GM23338 (cell line): ENCODE measurements at regions not wholly inside any gene's neighbourhood (a gene's known extent, or its start where the extent isn't known, plus 50 kb on each side); places are given as distances from the start of the nearest gene placed in this dataset.

Experiments used
- ATAC-seq: fragments of 200-7000 bp; cut with Tn5 transposase; 3 replicates; pipeline ENCODE4 v1.9.1; 2020
- DNase-seq: peaks from one replicate; pipeline ENCODE4 v3.0.0-alpha.2; 2015; ENCODE audit warnings: low spot score
- H2AFZ ChIP-seq: fragments of 200-600 bp; sonication (generic); 2 replicates; pipeline ENCODE4 v1.8.0; 2016; ENCODE audit warnings: antibody characterized with exemption, mild to moderate bottlenecking, moderate library complexity
- H3F3A ChIP-seq: fragments of 200-600 bp; sonication (generic); replicated peaks from 2 replicates; pipeline ENCODE4 v1.8.0; 2017; ENCODE audit warnings: antibody characterized with exemption, mixed run types, low read depth
- H3K27ac ChIP-seq: fragments of 200-600 bp; sonication (generic); 2 replicates; pipeline ENCODE4 v1.6.1; 2016; ENCODE audit warnings: low read depth
- H3K27me3 ChIP-seq: fragments of 200-600 bp; sonication (generic); 2 replicates; pipeline ENCODE4 v1.8.0; 2016; ENCODE audit warnings: mild to moderate bottlenecking, mixed run types, moderate library complexity; ENCODE audit not compliant: insufficient read depth
- H3K36me3 ChIP-seq: fragments of 200-600 bp; sonication (generic); 2 replicates; pipeline ENCODE4 v1.8.0; 2016; ENCODE audit warnings: mild to moderate bottlenecking; ENCODE audit not compliant: insufficient read depth
- H3K4me1 ChIP-seq: fragments of 200-600 bp; sonication (generic); 2 replicates; pipeline ENCODE4 v1.8.0; 2016; ENCODE audit warnings: mild to moderate bottlenecking, moderate library complexity; ENCODE audit not compliant: insufficient read depth
- H3K4me2 ChIP-seq: fragments of 200-600 bp; sonication (generic); 2 replicates; pipeline ENCODE4 v1.7.1; 2017; ENCODE audit warnings: mixed run types
- H3K4me3 ChIP-seq: fragments of 200-600 bp; sonication (generic); 2 replicates; pipeline ENCODE4 v1.6.1; 2016; ENCODE audit warnings: mixed run types
- H3K79me2 ChIP-seq: fragments of 200-600 bp; sonication (generic); replicated peaks from 2 replicates; pipeline ENCODE4 v1.8.0; 2017; ENCODE audit warnings: mild to moderate bottlenecking; ENCODE audit not compliant: insufficient read depth
- H3K9me2 ChIP-seq: fragments of 200-600 bp; sonication (generic); 2 replicates; pipeline ENCODE4 v1.8.0; 2017; ENCODE audit not compliant: insufficient read depth
- H4K20me1 ChIP-seq: fragments of 200-600 bp; sonication (generic); replicated peaks from 2 replicates; pipeline ENCODE4 v1.8.0; 2017; ENCODE audit warnings: mild to moderate bottlenecking; ENCODE audit not compliant: insufficient read depth
- H3K27ac Mint-ChIP-seq: 2 replicates; pipeline ENCODE4 v1.8.0; 2020; ENCODE audit warnings: inconsistent platforms, mild to moderate bottlenecking, moderate library complexity, mixed read lengths
- H3K27me3 Mint-ChIP-seq: 3 replicates; pipeline ENCODE4 v1.8.0; 2022; ENCODE audit warnings: low read depth, mild to moderate bottlenecking, moderate library complexity, mixed read lengths, inconsistent platforms; ENCODE audit not compliant: insufficient read depth, poor library complexity
- H3K36me3 Mint-ChIP-seq: 3 replicates; pipeline ENCODE4 v1.8.0; 2021; ENCODE audit warnings: low read depth, mild to moderate bottlenecking, inconsistent platforms, moderate library complexity, mixed read lengths
- H3K4me1 Mint-ChIP-seq: 3 replicates; pipeline ENCODE4 v1.8.0; 2020; ENCODE audit warnings: mild to moderate bottlenecking, inconsistent platforms, mixed read lengths
- H3K4me3 Mint-ChIP-seq: 3 replicates; pipeline ENCODE4 v1.8.0; 2021; ENCODE audit warnings: moderate library complexity, mild to moderate bottlenecking, inconsistent platforms, mixed read lengths
- H3K9me3 Mint-ChIP-seq: 3 replicates; pipeline ENCODE4 v1.8.0; 2020; ENCODE audit warnings: moderate library complexity, mild to moderate bottlenecking, inconsistent platforms, mixed read lengths
- CREB1 ChIP-seq: fragments of 250-450 bp; sonication (Bioruptor Pico); IDR thresholded peaks from 2 replicates; pipeline ENCODE4 v1.5.0; 2020; ENCODE audit warnings: low read depth, mild to moderate bottlenecking, moderate library complexity
- EZH2 ChIP-seq: fragments of 200-600 bp; sonication (generic); IDR thresholded peaks from one replicate; pipeline ENCODE4 v1.8.0; 2017; ENCODE audit warnings: antibody characterized with exemption, mild to moderate bottlenecking, low read depth; ENCODE audit not compliant: unreplicated experiment
- EZH2phosphoT487 ChIP-seq: fragments of 200-600 bp; sonication (generic); IDR thresholded peaks from one replicate; pipeline ENCODE4 v1.8.1; 2018; ENCODE audit warnings: antibody characterized with exemption; ENCODE audit not compliant: unreplicated experiment
- JUNB ChIP-seq: IDR thresholded peaks from one replicate; pipeline ENCODE4 v1.6.1; 2016; ENCODE audit warnings: antibody characterized with exemption; ENCODE audit not compliant: unreplicated experiment
- POLR2AphosphoS5 ChIP-seq: IDR thresholded peaks from 2 replicates; pipeline ENCODE4 v1.6.1; 2016; ENCODE audit warnings: antibody characterized with exemption, low read depth
- STAT1 ChIP-seq: IDR thresholded peaks from one replicate; pipeline ENCODE4 v1.6.1; 2016; ENCODE audit warnings: antibody characterized with exemption; ENCODE audit not compliant: unreplicated experiment
- ZNF114 ChIP-seq: fragments of 250-450 bp; sonication (Bioruptor Pico); IDR thresholded peaks from 2 replicates; pipeline ENCODE4 v1.5.0; 2020; ENCODE audit warnings: mild to moderate bottlenecking, moderate library complexity
- ZNF331 ChIP-seq: fragments of 250-450 bp; sonication (Bioruptor Pico); IDR thresholded peaks from 2 replicates; pipeline ENCODE4 v1.5.0; 2020; ENCODE audit warnings: low read depth, mild to moderate bottlenecking, moderate library complexity
- TF ChIP-seq, protein P1 (sequence below): fragments of 250-450 bp; sonication (Bioruptor Pico); IDR thresholded peaks from 2 replicates; pipeline ENCODE4 v1.5.0; 2020; ENCODE audit warnings: mild to moderate bottlenecking, moderate library complexity
- TF ChIP-seq, protein P2 (sequence below): IDR thresholded peaks from 2 replicates; pipeline ENCODE4 v1.6.1; 2016; ENCODE audit warnings: antibody characterized with exemption

DNA sequence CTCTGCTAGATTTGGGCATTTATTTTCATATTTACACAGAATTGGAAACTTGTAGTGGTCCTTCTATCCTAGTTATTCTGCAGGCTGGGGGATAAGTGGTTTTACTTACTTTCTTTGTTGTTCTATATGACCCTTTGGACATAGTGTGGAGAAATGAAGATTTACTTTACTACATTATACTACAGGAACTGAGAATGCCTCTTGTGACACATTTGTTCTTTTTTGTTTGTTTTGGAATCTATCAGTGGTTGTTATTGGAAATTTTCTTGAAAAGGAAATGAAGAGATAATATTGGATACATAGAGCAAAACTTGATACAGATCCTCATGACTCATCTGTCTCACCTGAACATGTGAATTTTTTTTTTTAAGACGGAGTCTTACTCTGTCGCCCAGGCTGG is 146.1 kb upstream of the DPYD start (continued):
- TF ChIP-seq, protein P1, sequence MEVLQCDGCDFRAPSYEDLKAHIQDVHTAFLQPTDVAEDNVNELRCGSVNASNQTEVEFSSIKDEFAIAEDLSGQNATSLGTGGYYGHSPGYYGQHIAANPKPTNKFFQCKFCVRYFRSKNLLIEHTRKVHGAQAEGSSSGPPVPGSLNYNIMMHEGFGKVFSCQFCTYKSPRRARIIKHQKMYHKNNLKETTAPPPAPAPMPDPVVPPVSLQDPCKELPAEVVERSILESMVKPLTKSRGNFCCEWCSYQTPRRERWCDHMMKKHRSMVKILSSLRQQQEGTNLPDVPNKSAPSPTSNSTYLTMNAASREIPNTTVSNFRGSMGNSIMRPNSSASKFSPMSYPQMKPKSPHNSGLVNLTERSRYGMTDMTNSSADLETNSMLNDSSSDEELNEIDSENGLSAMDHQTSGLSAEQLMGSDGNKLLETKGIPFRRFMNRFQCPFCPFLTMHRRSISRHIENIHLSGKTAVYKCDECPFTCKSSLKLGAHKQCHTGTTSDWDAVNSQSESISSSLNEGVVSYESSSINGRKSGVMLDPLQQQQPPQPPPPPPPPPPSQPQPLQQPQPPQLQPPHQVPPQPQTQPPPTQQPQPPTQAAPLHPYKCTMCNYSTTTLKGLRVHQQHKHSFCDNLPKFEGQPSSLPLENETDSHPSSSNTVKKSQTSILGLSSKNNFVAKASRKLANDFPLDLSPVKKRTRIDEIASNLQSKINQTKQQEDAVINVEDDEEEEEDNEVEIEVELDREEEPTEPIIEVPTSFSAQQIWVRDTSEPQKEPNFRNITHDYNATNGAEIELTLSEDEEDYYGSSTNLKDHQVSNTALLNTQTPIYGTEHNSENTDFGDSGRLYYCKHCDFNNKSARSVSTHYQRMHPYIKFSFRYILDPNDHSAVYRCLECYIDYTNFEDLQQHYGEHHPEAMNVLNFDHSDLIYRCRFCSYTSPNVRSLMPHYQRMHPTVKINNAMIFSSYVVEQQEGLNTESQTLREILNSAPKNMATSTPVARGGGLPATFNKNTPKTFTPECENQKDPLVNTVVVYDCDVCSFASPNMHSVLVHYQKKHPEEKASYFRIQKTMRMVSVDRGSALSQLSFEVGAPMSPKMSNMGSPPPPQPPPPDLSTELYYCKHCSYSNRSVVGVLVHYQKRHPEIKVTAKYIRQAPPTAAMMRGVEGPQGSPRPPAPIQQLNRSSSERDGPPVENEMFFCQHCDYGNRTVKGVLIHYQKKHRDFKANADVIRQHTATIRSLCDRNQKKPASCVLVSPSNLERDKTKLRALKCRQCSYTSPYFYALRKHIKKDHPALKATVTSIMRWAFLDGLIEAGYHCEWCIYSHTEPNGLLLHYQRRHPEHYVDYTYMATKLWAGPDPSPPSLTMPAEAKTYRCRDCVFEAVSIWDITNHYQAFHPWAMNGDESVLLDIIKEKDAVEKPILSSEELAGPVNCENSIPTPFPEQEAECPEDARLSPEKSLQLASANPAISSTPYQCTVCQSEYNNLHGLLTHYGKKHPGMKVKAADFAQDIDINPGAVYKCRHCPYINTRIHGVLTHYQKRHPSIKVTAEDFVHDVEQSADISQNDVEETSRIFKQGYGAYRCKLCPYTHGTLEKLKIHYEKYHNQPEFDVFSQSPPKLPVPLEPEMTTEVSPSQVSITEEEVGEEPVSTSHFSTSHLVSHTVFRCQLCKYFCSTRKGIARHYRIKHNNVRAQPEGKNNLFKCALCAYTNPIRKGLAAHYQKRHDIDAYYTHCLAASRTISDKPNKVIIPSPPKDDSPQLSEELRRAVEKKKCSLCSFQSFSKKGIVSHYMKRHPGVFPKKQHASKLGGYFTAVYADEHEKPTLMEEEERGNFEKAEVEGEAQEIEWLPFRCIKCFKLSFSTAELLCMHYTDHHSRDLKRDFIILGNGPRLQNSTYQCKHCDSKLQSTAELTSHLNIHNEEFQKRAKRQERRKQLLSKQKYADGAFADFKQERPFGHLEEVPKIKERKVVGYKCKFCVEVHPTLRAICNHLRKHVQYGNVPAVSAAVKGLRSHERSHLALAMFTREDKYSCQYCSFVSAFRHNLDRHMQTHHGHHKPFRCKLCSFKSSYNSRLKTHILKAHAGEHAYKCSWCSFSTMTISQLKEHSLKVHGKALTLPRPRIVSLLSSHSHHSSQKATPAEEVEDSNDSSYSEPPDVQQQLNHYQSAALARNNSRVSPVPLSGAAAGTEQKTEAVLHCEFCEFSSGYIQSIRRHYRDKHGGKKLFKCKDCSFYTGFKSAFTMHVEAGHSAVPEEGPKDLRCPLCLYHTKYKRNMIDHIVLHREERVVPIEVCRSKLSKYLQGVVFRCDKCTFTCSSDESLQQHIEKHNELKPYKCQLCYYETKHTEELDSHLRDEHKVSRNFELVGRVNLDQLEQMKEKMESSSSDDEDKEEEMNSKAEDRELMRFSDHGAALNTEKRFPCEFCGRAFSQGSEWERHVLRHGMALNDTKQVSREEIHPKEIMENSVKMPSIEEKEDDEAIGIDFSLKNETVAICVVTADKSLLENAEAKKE = no peak
- TF ChIP-seq STAT1 (no peak), EZH2 (no peak)
- TF ChIP-seq, protein P2, sequence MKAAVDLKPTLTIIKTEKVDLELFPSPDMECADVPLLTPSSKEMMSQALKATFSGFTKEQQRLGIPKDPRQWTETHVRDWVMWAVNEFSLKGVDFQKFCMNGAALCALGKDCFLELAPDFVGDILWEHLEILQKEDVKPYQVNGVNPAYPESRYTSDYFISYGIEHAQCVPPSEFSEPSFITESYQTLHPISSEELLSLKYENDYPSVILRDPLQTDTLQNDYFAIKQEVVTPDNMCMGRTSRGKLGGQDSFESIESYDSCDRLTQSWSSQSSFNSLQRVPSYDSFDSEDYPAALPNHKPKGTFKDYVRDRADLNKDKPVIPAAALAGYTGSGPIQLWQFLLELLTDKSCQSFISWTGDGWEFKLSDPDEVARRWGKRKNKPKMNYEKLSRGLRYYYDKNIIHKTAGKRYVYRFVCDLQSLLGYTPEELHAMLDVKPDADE = no peak

DNA sequence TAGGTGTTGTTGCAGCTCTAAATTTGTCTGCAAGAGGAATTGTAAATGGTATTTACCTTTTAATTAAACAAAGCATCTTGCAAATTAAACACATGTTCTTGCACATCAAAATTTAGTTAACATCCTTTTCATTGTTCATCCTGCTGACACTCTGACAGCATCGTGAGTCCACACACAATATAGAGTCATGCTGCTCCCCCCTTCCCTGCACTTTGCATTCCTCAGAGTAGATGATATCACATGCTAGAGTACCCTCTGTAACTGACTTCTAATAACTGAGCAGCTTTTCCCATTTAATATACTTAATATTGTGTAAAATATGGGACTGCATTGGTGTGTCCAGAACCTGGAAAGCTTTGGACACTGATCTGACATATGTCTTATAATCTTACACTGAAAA is 138.8 kb upstream of the DPYD start:
- H3K4me1 ChIP-seq = peaks cover 3% of the 10 kb centered on the region; the same call in 1 of the 2 replicates
- DNase-seq (no peak), ATAC-seq (no peak)
- H4K20me1 ChIP-seq = no peaks in the 10 kb centered on the region
- no peak overlapping the region for H3K27ac ChIP-seq
- Mint-ChIP-seq H3K4me3 (no peak overlapping the region), H3K9me3 (no peaks in the 10 kb centered on the region), H3K27me3 (no peaks in the 10 kb centered on the region), H3K27ac (no peak overlapping the region), H3K4me1 (peaks cover 5% of the 10 kb centered on the region), H3K36me3 (no peaks in the 10 kb centered on the region)
- H3K9me2 ChIP-seq = no peaks in the 10 kb centered on the region
- H3K36me3 ChIP-seq = no peaks in the 10 kb centered on the region
- no peak overlapping the region for H2AFZ ChIP-seq
- peaks cover 5% of the 10 kb centered on the region; the same call in 1 of the 2 replicates for H3K27me3 ChIP-seq
- no peak overlapping the region for H3K4me3 ChIP-seq
- H3F3A ChIP-seq = no peaks in the 10 kb centered on the region
- H3K79me2 ChIP-seq = no peaks in the 10 kb centered on the region
- no peak overlapping the region for H3K4me2 ChIP-seq
- no peak for TF ChIP-seq JUNB
- no peak for TF ChIP-seq CREB1 (CRISPR knock-in tag)
- TF ChIP-seq ZNF114 = no peak
- no peak for TF ChIP-seq EZH2phosphoT487
- TF ChIP-seq STAT1 = no peak
- TF ChIP-seq, protein P1 = no peak
- no peak for TF ChIP-seq ZNF331 (CRISPR knock-in tag)
- no peak for TF ChIP-seq POLR2AphosphoS5
